Kidney (tissue), 13 donors: ENCODE measurements at regions not wholly inside any gene's neighbourhood (a gene's known extent, or its start where the extent isn't known, plus 50 kb on each side); places are given as distances from the start of the nearest gene placed in this dataset.
"Not testable (repeated sequence)": the region's sequence is repeated elsewhere in the genome, so short reads cannot be mapped to it uniquely, and the experiment has no call there.

Experiments used
- DNase-seq, 5 donors: peaks; one replicate each; pipeline ENCODE4 v3.0.0-alpha.2; 2013 to 2020
- FAIRE-seq: peaks from 2 replicates; lab custom pipeline; 2012; peaks lifted over from hg19 to GRCh38; lab: Jason Lieb, UNC
- H3K27ac ChIP-seq, 2 donors: one replicate each; pipeline ENCODE4 v1.7.0; 2013; ENCODE audit warnings: low read depth in 2 of 2, low read length in 2 of 2, inconsistent platforms in 1 of 2
- H3K27me3 ChIP-seq: one replicate; pipeline ENCODE4 v1.7.1; 2013; ENCODE audit warnings: low read length, inconsistent platforms; ENCODE audit not compliant: control insufficient read depth, insufficient read depth
- H3K36me3 ChIP-seq, 3 donors: one replicate each; pipeline versions ENCODE4 v1.7.0 to v1.7.1; 2013; ENCODE audit warnings: low read length in 3 of 3, control low read depth in 1 of 3, inconsistent platforms in 1 of 3; ENCODE audit not compliant: insufficient read depth in 3 of 3, control insufficient read depth in 2 of 3
- H3K4me1 ChIP-seq, 3 donors: one replicate each; pipeline versions ENCODE4 v1.7.0 to v1.7.1; 2013; ENCODE audit warnings: low read length in 3 of 3, inconsistent platforms in 1 of 3, low read depth in 1 of 3; ENCODE audit not compliant: control insufficient read depth in 2 of 3, insufficient read depth in 2 of 3
- H3K4me3 ChIP-seq, 3 donors: one replicate each; pipeline versions ENCODE4 v1.7.0 to v1.8.1; 2013; ENCODE audit warnings: low read length in 3 of 3, control low read depth in 1 of 3, inconsistent platforms in 1 of 3
- H3K9ac ChIP-seq, 3 donors: one replicate each; pipeline versions ENCODE4 v1.7.0 to v1.7.1; 2013; ENCODE audit warnings: low read length in 3 of 3, control low read depth in 1 of 3, inconsistent platforms in 1 of 3
- H3K9me3 ChIP-seq, 3 donors: one replicate each; pipeline versions ENCODE4 v1.7.0 to v1.7.1; 2013; ENCODE audit warnings: low read length in 3 of 3, control low read depth in 1 of 3, inconsistent platforms in 1 of 3; ENCODE audit not compliant: control insufficient read depth in 2 of 3, insufficient read depth in 1 of 3
- CTCF ChIP-seq: IDR thresholded peaks from 3 replicates; pipeline ENCODE4 v1.5.1; 2012; ENCODE audit warnings: mild to moderate bottlenecking, moderate library complexity, borderline replicate concordance; ENCODE audit not compliant: insufficient read depth; ENCODE audit errors: extremely low read depth
- intact Hi-C: fragments of 100-400 bp; cut with DNase I; formaldehyde crosslinking; loops from one replicate; pipeline ENCODE4 v1.11.1; 2022
- donor health status: control.
- donor health status: control.
- donor health status: control.
- donor health status: control.
- donor health status: control.
- donor health status: DM: yes; HTN: yes; CAD: no.
- donor health status: Normal renal cell carcinoma (clear cell type).

- no peaks in the 10 kb centered on the region for H3K9me3 ChIP-seq
- no peak for TF ChIP-seq CTCF
- H3K36me3 ChIP-seq = no peaks in the 10 kb centered on the region
- intact Hi-C loops = no loop called here
- no peak overlapping the region for H3K27ac ChIP-seq
- H3K9ac ChIP-seq = no peak overlapping the region
- FAIRE-seq (no peak), DNase-seq (no peak)
- no peaks in the 10 kb centered on the region for H3K27me3 ChIP-seq
- no peak overlapping the region for H3K4me3 ChIP-seq
- no peaks in the 10 kb centered on the region for H3K4me1 ChIP-seq
Measured at GRCh38 chr21:17699524-17700189, 87.0 kb upstream of the BTG3 start.

DNA sequence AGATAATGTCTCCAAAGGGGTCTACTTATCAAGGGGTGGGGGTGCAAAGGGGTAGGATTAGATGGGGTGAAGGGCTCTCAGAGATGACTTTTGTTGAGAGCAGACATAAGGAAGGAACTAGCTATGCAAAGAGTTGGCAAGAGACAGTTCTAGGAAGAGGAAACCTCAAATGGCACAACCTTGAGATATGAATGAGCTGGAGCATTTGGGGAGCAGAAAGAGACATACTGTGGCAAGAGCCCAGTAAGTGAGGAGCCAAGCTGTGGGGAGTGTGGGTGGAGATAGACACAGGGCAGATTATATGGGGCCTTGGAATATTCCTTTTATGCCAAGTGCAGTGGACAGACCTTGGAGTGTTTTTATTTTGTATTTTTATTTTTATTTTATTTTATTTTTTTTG is 84.8 kb upstream of the BTG3 start:
- H3K9me3 ChIP-seq = no peaks in the 10 kb centered on the region
- DNase-seq (no peak), FAIRE-seq (no peak)
- H3K27ac ChIP-seq = no peak overlapping the region
- intact Hi-C loops = no loop called here
- no peaks in the 10 kb centered on the region for H3K4me1 ChIP-seq
- no peak overlapping the region for H3K4me3 ChIP-seq
- H3K9ac ChIP-seq = no peak overlapping the region
- H3K27me3 ChIP-seq = no peaks in the 10 kb centered on the region
- no peak for TF ChIP-seq CTCF
- H3K36me3 ChIP-seq = no peaks in the 10 kb centered on the region

- H3K9ac ChIP-seq, FAIRE-seq, DNase-seq, H3K4me3 ChIP-seq, H3K27me3 ChIP-seq, H3K4me1 ChIP-seq, H3K27ac ChIP-seq, H3K36me3 ChIP-seq, H3K9me3 ChIP-seq, intact Hi-C loops: not testable (repeated sequence)
Measured at GRCh38 chr21:17694416-17694815, 81.7 kb upstream of the BTG3 start.

GRCh38 chr21:17693801-17694200 is 81.1 kb upstream of the BTG3 start:
- no peak overlapping the region for H3K4me3 ChIP-seq
- FAIRE-seq (no peak), DNase-seq (no peak)
- no peaks in the 10 kb centered on the region for H3K27me3 ChIP-seq
- intact Hi-C loops = no loop called here
- no peaks in the 10 kb centered on the region for H3K9me3 ChIP-seq
- no peak for TF ChIP-seq CTCF
- H3K27ac ChIP-seq = no peak overlapping the region
- H3K4me1 ChIP-seq = peaks cover 0 to 9% (median 0%) of the 10 kb centered on the region in 3 donors
- no peaks in the 10 kb centered on the region for H3K36me3 ChIP-seq
- no peak overlapping the region for H3K9ac ChIP-seq
